Spleen (tissue), 11 donors: ENCODE measurements at regions not wholly inside any gene's neighbourhood (a gene's known extent, or its start where the extent isn't known, plus 50 kb on each side); places are given as distances from the start of the nearest gene placed in this dataset.

Experiments
- DNase-seq: peaks from one replicate; pipeline ENCODE4 v3.0.0-alpha.2; 2020
- H3K27ac ChIP-seq, 8 donors: fragments of 200-600 bp; sonication (generic) in 7 of 8; 1 replicate in 4 of 8; 2 replicates in 4 of 8; pipeline versions ENCODE4 v1.5.0 to v1.8.0; 2016 to 2021; ENCODE audit warnings: inconsistent platforms in 4 of 8, mild to moderate bottlenecking in 4 of 8, moderate library complexity in 1 of 8
- H3K27me3 ChIP-seq, 7 donors: fragments of 200-600 bp; sonication (generic) in 6 of 7; replicated peaks in 1 of 7; 1 replicate in 4 of 7; 2 replicates in 3 of 7; pipeline versions ENCODE4 v1.5.0 to v1.8.0; 2016 to 2021; ENCODE audit warnings: inconsistent platforms in 3 of 7, mild to moderate bottlenecking in 1 of 7
- H3K36me3 ChIP-seq, 6 donors: fragments of 200-600 bp; sonication (generic) in 5 of 6; 1 replicate in 4 of 6; 2 replicates in 2 of 6; pipeline versions ENCODE4 v1.5.0 to v1.8.0; 2016 to 2021; ENCODE audit warnings: inconsistent platforms in 2 of 6
- H3K4me1 ChIP-seq, 6 donors: fragments of 200-600 bp; sonication (generic) in 5 of 6; 1 replicate in 3 of 6; 2 replicates in 3 of 6; pipeline versions ENCODE4 v1.5.0 to v1.8.0; 2016 to 2021; ENCODE audit warnings: inconsistent platforms in 3 of 6
- H3K4me3 ChIP-seq, 8 donors: fragments of 200-600 bp; sonication (generic) in 7 of 8; 1 replicate in 4 of 8; 2 replicates in 4 of 8; pipeline versions ENCODE4 v1.5.0 to v1.8.0; 2016 to 2021; ENCODE audit warnings: inconsistent platforms in 4 of 8, mild to moderate bottlenecking in 4 of 8, moderate library complexity in 2 of 8
- H3K9me3 ChIP-seq, 8 donors: fragments of 200-600 bp; sonication (generic) in 7 of 8; 1 replicate in 4 of 8; 2 replicates in 4 of 8; pipeline versions ENCODE4 v1.5.0 to v1.8.0; 2016 to 2021; ENCODE audit warnings: inconsistent platforms in 4 of 8
- POLR2A ChIP-seq, 3 donors: fragments of 450-650 bp; IDR thresholded peaks; one replicate each; pipeline ENCODE4 v1.5.1; 2017; ENCODE audit warnings: antibody characterized with exemption in 3 of 3, mild to moderate bottlenecking in 1 of 3
- POLR2AphosphoS5 ChIP-seq, 3 donors: sonication (generic); formaldehyde crosslinking; IDR thresholded peaks; one replicate each; pipeline ENCODE4 v1.5.1; 2017; ENCODE audit warnings: antibody characterized with exemption in 3 of 3
- WGBS, 5 donors: extraction: QIAGEN DNeasy Blood & Tissue Kit in 3 of 5; methylation state at CpG; one replicate each; pipeline versions ENCODE4 v1.1.5 to v1.1.7; 2013 to 2018; 5-methylcytosine and 5-hydroxymethylcytosine counted together
- intact Hi-C: fragments of 100-400 bp; cut with DNase I; formaldehyde crosslinking; loops from one replicate; pipeline ENCODE4 v1.15.0; 2023; ENCODE audit warnings: low total_unique reads
- TF ChIP-seq, protein P1 (sequence below), 11 experiments: fragments of 200-600 bp in 7 of 11; fragments of 450-650 bp in 4 of 11; sonication (generic) in 4 of 11; IDR thresholded peaks in 8 of 11; conservative IDR thresholded peaks in 3 of 11; 1 replicate in 7 of 11; 2 replicates in 4 of 11; pipeline versions ENCODE4 v1.4.0 to v1.8.0; 2016 to 2021; ENCODE audit warnings: antibody characterized with exemption in 11 of 11, inconsistent platforms in 4 of 11, mild to moderate bottlenecking in 1 of 11
- donor health status: healthy with polysubstance abuse.
- donor health status: DM: no; HTN: no; CAD: no; lungs with moderate emphysema.
- donor health status: DM: no; HTN: no; CAD: no.
- donor health status: Bipolar disorder and iron deficiency.
- donor health status: healthy.
- donor health status: DM: no; HTN: no; CAD: no.
- donor health status: DM: yes; HTN: yes; CAD: no.

DNA sequence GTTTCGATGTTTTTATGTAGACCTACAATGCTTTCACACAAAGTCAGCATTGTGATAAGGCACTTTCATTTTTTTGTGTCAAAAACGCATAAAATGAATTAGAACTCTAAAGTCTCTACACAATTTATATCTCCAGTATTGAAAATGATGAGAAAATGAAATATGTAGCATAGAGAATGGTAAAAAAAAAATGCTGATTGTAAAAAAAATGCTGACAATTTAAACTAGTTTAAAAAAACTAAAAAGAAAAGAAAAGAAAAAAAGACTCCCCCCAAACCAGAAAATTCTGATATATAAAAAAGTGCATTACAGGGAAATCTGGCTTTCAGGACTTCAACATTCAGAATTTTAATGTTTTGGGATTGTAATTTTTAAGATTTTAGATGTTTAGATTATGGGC lies 148.1 kb downstream of the FZD1 start:
- Histone ChIP-seq H3K36me3 (no peaks in the 10 kb centered on the region), H3K4me1 (no peaks in the 10 kb centered on the region), H3K9me3 (no peaks in the 10 kb centered on the region), H3K27me3 (no peaks in the 10 kb centered on the region), H3K4me3 (no peak overlapping the region), H3K27ac (no peak overlapping the region)
- no peak for DNase-seq
- TF ChIP-seq POLR2AphosphoS5 (IDR thresholded peaks at IDR 0.05), result no peak
- TF ChIP-seq, protein P1, sequence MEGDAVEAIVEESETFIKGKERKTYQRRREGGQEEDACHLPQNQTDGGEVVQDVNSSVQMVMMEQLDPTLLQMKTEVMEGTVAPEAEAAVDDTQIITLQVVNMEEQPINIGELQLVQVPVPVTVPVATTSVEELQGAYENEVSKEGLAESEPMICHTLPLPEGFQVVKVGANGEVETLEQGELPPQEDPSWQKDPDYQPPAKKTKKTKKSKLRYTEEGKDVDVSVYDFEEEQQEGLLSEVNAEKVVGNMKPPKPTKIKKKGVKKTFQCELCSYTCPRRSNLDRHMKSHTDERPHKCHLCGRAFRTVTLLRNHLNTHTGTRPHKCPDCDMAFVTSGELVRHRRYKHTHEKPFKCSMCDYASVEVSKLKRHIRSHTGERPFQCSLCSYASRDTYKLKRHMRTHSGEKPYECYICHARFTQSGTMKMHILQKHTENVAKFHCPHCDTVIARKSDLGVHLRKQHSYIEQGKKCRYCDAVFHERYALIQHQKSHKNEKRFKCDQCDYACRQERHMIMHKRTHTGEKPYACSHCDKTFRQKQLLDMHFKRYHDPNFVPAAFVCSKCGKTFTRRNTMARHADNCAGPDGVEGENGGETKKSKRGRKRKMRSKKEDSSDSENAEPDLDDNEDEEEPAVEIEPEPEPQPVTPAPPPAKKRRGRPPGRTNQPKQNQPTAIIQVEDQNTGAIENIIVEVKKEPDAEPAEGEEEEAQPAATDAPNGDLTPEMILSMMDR (IDR thresholded peaks at IDR 0.05 in 8 of 11, conservative IDR thresholded peaks at IDR 0.05 in 3 of 11), result no peak
- no peak for TF ChIP-seq POLR2A (IDR thresholded peaks at IDR 0.05)
- WGBS, 5 donors, result 33 to 43% (median 41%) methylated on average over 2 of the region's 2 CpGs
- intact Hi-C loops, result no loop called here

DNA sequence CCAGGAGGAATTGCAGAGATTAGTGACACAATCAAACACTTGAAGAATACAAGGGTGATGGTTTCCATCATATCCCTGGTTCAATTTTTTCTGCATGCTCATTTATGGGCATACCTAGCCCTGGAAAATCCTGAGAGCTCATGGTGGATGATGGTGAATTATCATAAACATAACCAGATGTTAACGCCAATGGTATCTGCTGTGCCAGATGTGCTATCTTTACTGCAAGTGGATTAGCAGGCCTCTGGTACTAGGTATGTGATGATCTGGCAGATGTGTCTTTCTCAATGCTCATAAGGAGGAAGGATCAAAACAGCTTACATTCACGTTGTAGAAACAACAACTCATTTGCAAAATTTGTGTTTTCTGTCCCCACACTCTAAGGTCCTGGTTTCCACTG lies 150.5 kb downstream of the FZD1 start:
- no peaks in the 10 kb centered on the region for H3K36me3 ChIP-seq
- H3K27me3 ChIP-seq, result no peaks in the 10 kb centered on the region
- DNase-seq, result no peak
- TF ChIP-seq POLR2A (IDR thresholded peaks at IDR 0.05), result no peak
- TF ChIP-seq, protein P1 (IDR thresholded peaks at IDR 0.05 in 8 of 11, conservative IDR thresholded peaks at IDR 0.05 in 3 of 11), result no peak
- TF ChIP-seq POLR2AphosphoS5 (IDR thresholded peaks at IDR 0.05), result no peak
- H3K27ac ChIP-seq, result no peak overlapping the region
- WGBS, 5 donors, result 45 to 84% (median 56%) methylated on average over 2 of the region's 2 CpGs
- H3K9me3 ChIP-seq, result no peaks in the 10 kb centered on the region
- intact Hi-C loops, result no loop called here
- H3K4me1 ChIP-seq, result no peaks in the 10 kb centered on the region
- no peak overlapping the region for H3K4me3 ChIP-seq

DNA sequence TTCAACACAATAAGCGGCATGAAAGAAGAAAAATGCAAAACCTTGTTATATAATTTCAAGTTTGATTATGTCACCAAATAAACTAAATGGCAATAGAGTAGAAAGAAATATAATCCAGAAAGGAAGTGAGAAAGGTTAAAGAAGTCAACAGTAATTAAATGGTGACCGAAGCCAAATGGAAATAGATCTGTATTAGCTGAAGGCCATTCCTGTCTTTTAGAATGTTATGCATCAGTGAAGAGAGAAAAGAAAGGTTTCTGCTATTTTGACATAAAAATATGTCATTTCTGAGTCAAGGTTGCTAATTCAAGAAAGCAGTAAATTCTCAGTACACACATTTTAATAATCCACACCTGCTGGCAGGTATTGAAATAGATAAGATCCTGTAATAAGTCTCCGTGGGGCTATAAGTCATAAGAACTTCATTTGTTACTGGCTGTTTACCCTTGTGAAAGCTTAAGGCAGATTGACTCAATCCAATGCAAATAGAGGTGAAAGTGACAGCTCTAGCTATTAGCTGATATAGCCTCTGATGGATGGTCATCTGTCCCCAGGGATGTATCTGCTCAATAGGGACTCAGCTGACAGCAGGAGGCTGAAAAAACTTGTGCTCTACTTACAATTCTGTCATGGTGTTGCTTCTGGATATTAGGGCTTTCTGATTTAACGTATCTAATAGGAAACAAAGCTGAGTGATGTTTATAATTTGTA lies 152.1 kb downstream of the FZD1 start:
- DNase-seq, result no peak
- no peaks in the 10 kb centered on the region for H3K27me3 ChIP-seq
- H3K4me3 ChIP-seq, result no peak overlapping the region
- 75 to 86% (median 80%) methylated on average over 4 of the region's 4 CpGs for WGBS, 5 donors
- no peak overlapping the region for H3K27ac ChIP-seq
- H3K9me3 ChIP-seq, result no peaks in the 10 kb centered on the region
- H3K36me3 ChIP-seq, result no peaks in the 10 kb centered on the region
- no peak for TF ChIP-seq POLR2A (IDR thresholded peaks at IDR 0.05)
- TF ChIP-seq, protein P1 (IDR thresholded peaks at IDR 0.05 in 8 of 11, conservative IDR thresholded peaks at IDR 0.05 in 3 of 11), result no peak
- TF ChIP-seq POLR2AphosphoS5 (IDR thresholded peaks at IDR 0.05), result no peak
- intact Hi-C loops, result no loop called here
- H3K4me1 ChIP-seq, result no peaks in the 10 kb centered on the region

DNA sequence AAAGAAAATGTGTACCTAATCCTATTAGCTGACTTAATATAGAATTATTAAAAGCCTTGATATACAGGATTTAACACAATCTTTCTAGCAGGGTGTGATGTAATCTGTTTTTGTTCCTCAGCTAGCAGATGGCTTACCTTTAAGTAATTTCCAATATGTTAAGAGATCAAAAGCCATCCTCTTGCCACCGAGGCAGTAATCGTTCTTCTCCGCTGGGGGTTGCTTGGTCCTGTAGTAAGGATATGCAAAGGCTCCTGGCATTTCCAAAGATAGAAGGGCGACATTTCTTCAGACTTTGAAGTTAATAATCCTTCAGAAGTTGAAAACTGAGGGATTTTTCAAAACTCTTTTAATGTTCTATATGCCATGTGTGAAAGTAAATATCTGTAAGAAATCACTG lies 156.4 kb downstream of the FZD1 start:
- WGBS, 5 donors, result 78 to 88% (median 83%) methylated on average over 4 of the region's 4 CpGs
- Histone ChIP-seq H3K9me3 (no peaks in the 10 kb centered on the region), H3K4me3 (no peak overlapping the region), H3K36me3 (no peaks in the 10 kb centered on the region), H3K27ac (no peak overlapping the region), H3K27me3 (no peaks in the 10 kb centered on the region), H3K4me1 (no peaks in the 10 kb centered on the region)
- TF ChIP-seq POLR2A (IDR thresholded peaks at IDR 0.05) (no peak), POLR2AphosphoS5 (IDR thresholded peaks at IDR 0.05) (no peak)
- TF ChIP-seq, protein P1 (IDR thresholded peaks at IDR 0.05 in 8 of 11, conservative IDR thresholded peaks at IDR 0.05 in 3 of 11), result no peak
- no peak for DNase-seq
- intact Hi-C loops, result no loop called here
